A673 (cell line): ENCODE measurements at regions not wholly inside any gene's neighbourhood (a gene's known extent, or its start where the extent isn't known, plus 50 kb on each side); places are given as distances from the start of the nearest gene placed in this dataset.

Source experiments
- BruUV-seq: library from RNA; stranded (reverse); fragments of 400-500 nt; replicated peaks from 2 replicates; lab custom pipeline; 2021; lab: Mats Ljungman, UMichigan
- CTCF ChIA-PET: fragments of 300-600 bp; sonication (Branson Sonifier 250); formaldehyde crosslinking; loops from one replicate; lab custom pipeline; 2022; ENCODE audit warnings: antibody characterized with exemption; lab: Charles Lee
- POLR2A ChIA-PET: fragments of 300-600 bp; sonication (Branson Sonifier 250); formaldehyde crosslinking; loops from one replicate; lab custom pipeline; 2022; ENCODE audit warnings: antibody characterized with exemption; ENCODE audit not compliant: low non-redundant PET; lab: Charles Lee
- DNase-seq: peaks from one replicate; pipeline ENCODE4 v3.0.0-alpha.2; 2015; ENCODE audit warnings: low spot score
- H3K27ac ChIP-seq: fragments of 200-600 bp; sonication (generic); 2 replicates; pipeline ENCODE4 v1.5.1; 2016; ENCODE audit warnings: mixed run types, low read depth, mild to moderate bottlenecking, mixed read lengths, antibody characterized with exemption, low read length; ENCODE audit not compliant: poor library complexity, severe bottlenecking
- H3K27me3 ChIP-seq: fragments of 200-600 bp; sonication (generic); replicated peaks from 2 replicates; pipeline ENCODE4 v1.6.1; 2017; ENCODE audit warnings: mixed run types, low read depth, mild to moderate bottlenecking, mixed read lengths, antibody characterized with exemption, low read length; ENCODE audit not compliant: insufficient read depth, poor library complexity
- H3K36me3 ChIP-seq: fragments of 200-600 bp; sonication (generic); 2 replicates; pipeline ENCODE4 v1.6.1; 2016; ENCODE audit warnings: mixed run types, mild to moderate bottlenecking, mixed read lengths, antibody characterized with exemption, low read length; ENCODE audit not compliant: insufficient read depth, poor library complexity, severe bottlenecking
- H3K4me1 ChIP-seq: fragments of 200-600 bp; sonication (generic); 2 replicates; pipeline ENCODE4 v1.6.1; 2017; ENCODE audit warnings: mixed run types, mild to moderate bottlenecking, mixed read lengths, antibody characterized with exemption, low read length; ENCODE audit not compliant: insufficient read depth, poor library complexity, severe bottlenecking
- H3K4me3 ChIP-seq: fragments of 200-600 bp; sonication (generic); 2 replicates; pipeline ENCODE4 v1.5.1; 2016; ENCODE audit warnings: low read depth, mixed run types, mild to moderate bottlenecking, mixed read lengths, low read length; ENCODE audit not compliant: poor library complexity, severe bottlenecking
- H3K9me3 ChIP-seq: fragments of 200-600 bp; sonication (generic); 2 replicates; pipeline ENCODE4 v1.6.1; 2016; ENCODE audit warnings: mixed run types, low read depth, mild to moderate bottlenecking, mixed read lengths, antibody characterized with exemption, low read length; ENCODE audit not compliant: poor library complexity, severe bottlenecking
- CTCF ChIP-seq: fragments of 300-800, 200-600 bp; sonication (generic); conservative IDR thresholded peaks from 2 replicates; pipeline ENCODE4 v1.5.1; 2017; ENCODE audit warnings: low read depth, mild to moderate bottlenecking, antibody characterized with exemption, low read length, moderate library complexity, mixed read lengths
- EZH2 ChIP-seq: fragments of 200-600 bp; sonication (generic); IDR thresholded peaks from 2 replicates; pipeline ENCODE4 v1.6.1; 2017; ENCODE audit warnings: borderline replicate concordance, low read depth, mild to moderate bottlenecking, mixed read lengths, antibody characterized with exemption, low read length; ENCODE audit not compliant: poor library complexity, severe bottlenecking
- intact Hi-C: fragments of 100-400 bp; cut with micrococcal nuclease; formaldehyde crosslinking; loops from one replicate; pipeline ENCODE4 v1.10.0; 2022; ENCODE audit not compliant: unreplicated experiment

- no peak overlapping the region for H3K27ac ChIP-seq
- intact Hi-C loops, result no loop called here
- BruUV-seq, result no TSS peak
- CTCF ChIA-PET, result no interaction called here
- H3K4me3 ChIP-seq, result no peak overlapping the region
- peaks cover 5% of the 10 kb centered on the region for H3K9me3 ChIP-seq
- H3K27me3 ChIP-seq, result no peaks in the 10 kb centered on the region
- no peaks in the 10 kb centered on the region for H3K36me3 ChIP-seq
- TF ChIP-seq CTCF (no peak), EZH2 (no peak)
- DNase-seq, result no peak
- H3K4me1 ChIP-seq, result no peaks in the 10 kb centered on the region
- POLR2A ChIA-PET, result no interaction called here
Observed at GRCh38 chr13:65343898-65344663, 1886.1 kb downstream of the PCDH9 start.

GRCh38 chr13:65342541-65343337, 1887.4 kb downstream of the PCDH9 start:
- Histone ChIP-seq H3K9me3 (peaks cover 5% of the 10 kb centered on the region), H3K27me3 (no peaks in the 10 kb centered on the region), H3K4me3 (no peak overlapping the region), H3K27ac (no peak overlapping the region), H3K36me3 (no peaks in the 10 kb centered on the region), H3K4me1 (no peaks in the 10 kb centered on the region)
- TF ChIP-seq EZH2 (no peak), CTCF (no peak)
- BruUV-seq, result no TSS peak
- no peak for DNase-seq
- POLR2A ChIA-PET, result no interaction called here
- CTCF ChIA-PET, result no interaction called here
- intact Hi-C loops, result no loop called here

- peaks cover 6% of the 10 kb centered on the region for H3K4me1 ChIP-seq
- H3K27ac ChIP-seq, result no peak overlapping the region
- no peaks in the 10 kb centered on the region for H3K9me3 ChIP-seq
- ChIA-PET POLR2A (no interaction called here), CTCF (no interaction called here)
- H3K27me3 ChIP-seq, result no peaks in the 10 kb centered on the region
- no TSS peak for BruUV-seq
- no peak overlapping the region for H3K4me3 ChIP-seq
- TF ChIP-seq EZH2 (no peak), CTCF (no peak)
- no peaks in the 10 kb centered on the region for H3K36me3 ChIP-seq
- intact Hi-C loops, result no loop called here
- DNase-seq, result no peak
Observed at GRCh38 chr13:65339241-65339640, 1890.9 kb downstream of the PCDH9 start.
